H54 (cell line): ENCODE measurements at regions not wholly inside any gene's neighbourhood (a gene's known extent, or its start where the extent isn't known, plus 50 kb on each side); places are given as distances from the start of the nearest gene placed in this dataset.

Experiments
- DNase-seq: peaks from one replicate; pipeline ENCODE4 v3.0.0; 2011; ENCODE audit warnings: low spot score, mixed read lengths; ENCODE audit not compliant: insufficient read length
- FAIRE-seq: peaks from 3 replicates; lab custom pipeline; 2011; peaks lifted over from hg19 to GRCh38; lab: Jason Lieb, UNC
- POLR2A ChIP-seq: IDR thresholded peaks from 2 replicates; pipeline ENCODE4 v1.6.1; 2011; ENCODE audit warnings: low read depth, mild to moderate bottlenecking, low read length

- no peak for TF ChIP-seq POLR2A
- no peak for FAIRE-seq
- no peak for DNase-seq
Measured at GRCh38 chr3:181764544-181764943, 52.8 kb downstream of the SOX2 start.

GRCh38 chr3:181770296-181770695 is 58.6 kb downstream of the SOX2 start:
- FAIRE-seq (no peak), DNase-seq (no peak)
- no peak for TF ChIP-seq POLR2A

GRCh38 chr3:181771120-181771519 is 59.4 kb downstream of the SOX2 start:
- FAIRE-seq: no peak
- no peak for TF ChIP-seq POLR2A
- no peak for DNase-seq

- DNase-seq: no peak
- no peak for TF ChIP-seq POLR2A
- no peak for FAIRE-seq
Measured at GRCh38 chr3:181772166-181772565, 60.4 kb downstream of the SOX2 start.

GRCh38 chr3:181773921-181774320 is 62.2 kb downstream of the SOX2 start:
- no peak for TF ChIP-seq POLR2A
- no peak for FAIRE-seq
- no peak for DNase-seq

- FAIRE-seq: peak; percentile 96
- peak; percentile 36 for DNase-seq
- TF ChIP-seq POLR2A: no peak
Measured at GRCh38 chr3:181782306-181782954, 70.7 kb downstream of the SOX2 start.

- no peak for DNase-seq
- no peak for FAIRE-seq
- TF ChIP-seq POLR2A: no peak
Measured at GRCh38 chr3:181790561-181790960, 78.8 kb downstream of the SOX2 start.

GRCh38 chr3:181791056-181791955 is 79.6 kb downstream of the SOX2 start:
- no peak for DNase-seq
- no peak for FAIRE-seq
- no peak for TF ChIP-seq POLR2A

- DNase-seq (no peak), FAIRE-seq (no peak)
- no peak for TF ChIP-seq POLR2A
Measured at GRCh38 chr3:181793006-181793405, 81.3 kb downstream of the SOX2 start.

GRCh38 chr3:181794011-181794790 is 82.5 kb downstream of the SOX2 start:
- no peak for FAIRE-seq
- TF ChIP-seq POLR2A: no peak
- no peak for DNase-seq

- FAIRE-seq (no peak), DNase-seq (no peak)
- TF ChIP-seq POLR2A: no peak
Measured at GRCh38 chr3:181796641-181797040, 84.9 kb downstream of the SOX2 start.

GRCh38 chr3:181797431-181797830 is 85.7 kb downstream of the SOX2 start:
- no peak for TF ChIP-seq POLR2A
- FAIRE-seq (no peak), DNase-seq (no peak)

GRCh38 chr3:181805703-181806102 is 94.0 kb downstream of the SOX2 start:
- DNase-seq (no peak), FAIRE-seq (no peak)
- TF ChIP-seq POLR2A: no peak

GRCh38 chr3:181808053-181808452 is 96.3 kb downstream of the SOX2 start:
- FAIRE-seq (no peak), DNase-seq (no peak)
- TF ChIP-seq POLR2A: no peak

GRCh38 chr3:181823716-181824115 is 112.0 kb downstream of the SOX2 start:
- FAIRE-seq (no peak), DNase-seq (no peak)
- TF ChIP-seq POLR2A: no peak
